GM23338 (cell line): ENCODE measurements at regions not wholly inside any gene's neighbourhood (a gene's known extent, or its start where the extent isn't known, plus 50 kb on each side); places are given as distances from the start of the nearest gene placed in this dataset.

Source experiments
- ATAC-seq: fragments of 200-7000 bp; cut with Tn5 transposase; 3 replicates; pipeline ENCODE4 v1.9.1; 2020
- DNase-seq: peaks from one replicate; pipeline ENCODE4 v3.0.0-alpha.2; 2015; ENCODE audit warnings: low spot score
- H2AFZ ChIP-seq: fragments of 200-600 bp; sonication (generic); 2 replicates; pipeline ENCODE4 v1.8.0; 2016; ENCODE audit warnings: antibody characterized with exemption, mild to moderate bottlenecking, moderate library complexity
- H3F3A ChIP-seq: fragments of 200-600 bp; sonication (generic); replicated peaks from 2 replicates; pipeline ENCODE4 v1.8.0; 2017; ENCODE audit warnings: antibody characterized with exemption, mixed run types, low read depth
- H3K27ac ChIP-seq: fragments of 200-600 bp; sonication (generic); 2 replicates; pipeline ENCODE4 v1.6.1; 2016; ENCODE audit warnings: low read depth
- H3K27me3 ChIP-seq: fragments of 200-600 bp; sonication (generic); 2 replicates; pipeline ENCODE4 v1.8.0; 2016; ENCODE audit warnings: mild to moderate bottlenecking, mixed run types, moderate library complexity; ENCODE audit not compliant: insufficient read depth
- H3K36me3 ChIP-seq: fragments of 200-600 bp; sonication (generic); 2 replicates; pipeline ENCODE4 v1.8.0; 2016; ENCODE audit warnings: mild to moderate bottlenecking; ENCODE audit not compliant: insufficient read depth
- H3K4me1 ChIP-seq: fragments of 200-600 bp; sonication (generic); 2 replicates; pipeline ENCODE4 v1.8.0; 2016; ENCODE audit warnings: mild to moderate bottlenecking, moderate library complexity; ENCODE audit not compliant: insufficient read depth
- H3K4me2 ChIP-seq: fragments of 200-600 bp; sonication (generic); 2 replicates; pipeline ENCODE4 v1.7.1; 2017; ENCODE audit warnings: mixed run types
- H3K4me3 ChIP-seq: fragments of 200-600 bp; sonication (generic); 2 replicates; pipeline ENCODE4 v1.6.1; 2016; ENCODE audit warnings: mixed run types
- H3K79me2 ChIP-seq: fragments of 200-600 bp; sonication (generic); replicated peaks from 2 replicates; pipeline ENCODE4 v1.8.0; 2017; ENCODE audit warnings: mild to moderate bottlenecking; ENCODE audit not compliant: insufficient read depth
- H3K9me2 ChIP-seq: fragments of 200-600 bp; sonication (generic); 2 replicates; pipeline ENCODE4 v1.8.0; 2017; ENCODE audit not compliant: insufficient read depth
- H4K20me1 ChIP-seq: fragments of 200-600 bp; sonication (generic); replicated peaks from 2 replicates; pipeline ENCODE4 v1.8.0; 2017; ENCODE audit warnings: mild to moderate bottlenecking; ENCODE audit not compliant: insufficient read depth
- H3K27ac Mint-ChIP-seq: 2 replicates; pipeline ENCODE4 v1.8.0; 2020; ENCODE audit warnings: inconsistent platforms, mild to moderate bottlenecking, moderate library complexity, mixed read lengths
- H3K27me3 Mint-ChIP-seq: 3 replicates; pipeline ENCODE4 v1.8.0; 2022; ENCODE audit warnings: low read depth, mild to moderate bottlenecking, moderate library complexity, mixed read lengths, inconsistent platforms; ENCODE audit not compliant: insufficient read depth, poor library complexity
- H3K36me3 Mint-ChIP-seq: 3 replicates; pipeline ENCODE4 v1.8.0; 2021; ENCODE audit warnings: low read depth, mild to moderate bottlenecking, inconsistent platforms, moderate library complexity, mixed read lengths
- H3K4me1 Mint-ChIP-seq: 3 replicates; pipeline ENCODE4 v1.8.0; 2020; ENCODE audit warnings: mild to moderate bottlenecking, inconsistent platforms, mixed read lengths
- H3K4me3 Mint-ChIP-seq: 3 replicates; pipeline ENCODE4 v1.8.0; 2021; ENCODE audit warnings: moderate library complexity, mild to moderate bottlenecking, inconsistent platforms, mixed read lengths
- H3K9me3 Mint-ChIP-seq: 3 replicates; pipeline ENCODE4 v1.8.0; 2020; ENCODE audit warnings: moderate library complexity, mild to moderate bottlenecking, inconsistent platforms, mixed read lengths
- CREB1 ChIP-seq: fragments of 250-450 bp; sonication (Bioruptor Pico); IDR thresholded peaks from 2 replicates; pipeline ENCODE4 v1.5.0; 2020; ENCODE audit warnings: low read depth, mild to moderate bottlenecking, moderate library complexity
- EZH2 ChIP-seq: fragments of 200-600 bp; sonication (generic); IDR thresholded peaks from one replicate; pipeline ENCODE4 v1.8.0; 2017; ENCODE audit warnings: antibody characterized with exemption, mild to moderate bottlenecking, low read depth; ENCODE audit not compliant: unreplicated experiment
- EZH2phosphoT487 ChIP-seq: fragments of 200-600 bp; sonication (generic); IDR thresholded peaks from one replicate; pipeline ENCODE4 v1.8.1; 2018; ENCODE audit warnings: antibody characterized with exemption; ENCODE audit not compliant: unreplicated experiment
- JUNB ChIP-seq: IDR thresholded peaks from one replicate; pipeline ENCODE4 v1.6.1; 2016; ENCODE audit warnings: antibody characterized with exemption; ENCODE audit not compliant: unreplicated experiment
- NANOG ChIP-seq: IDR thresholded peaks from 2 replicates; pipeline ENCODE4 v1.6.1; 2016; ENCODE audit warnings: antibody characterized with exemption, borderline replicate concordance
- POLR2AphosphoS5 ChIP-seq: IDR thresholded peaks from 2 replicates; pipeline ENCODE4 v1.6.1; 2016; ENCODE audit warnings: antibody characterized with exemption, low read depth
- STAT1 ChIP-seq: IDR thresholded peaks from one replicate; pipeline ENCODE4 v1.6.1; 2016; ENCODE audit warnings: antibody characterized with exemption; ENCODE audit not compliant: unreplicated experiment
- ZNF114 ChIP-seq: fragments of 250-450 bp; sonication (Bioruptor Pico); IDR thresholded peaks from 2 replicates; pipeline ENCODE4 v1.5.0; 2020; ENCODE audit warnings: mild to moderate bottlenecking, moderate library complexity
- ZNF331 ChIP-seq: fragments of 250-450 bp; sonication (Bioruptor Pico); IDR thresholded peaks from 2 replicates; pipeline ENCODE4 v1.5.0; 2020; ENCODE audit warnings: low read depth, mild to moderate bottlenecking, moderate library complexity
- TF ChIP-seq, protein P1 (sequence below): IDR thresholded peaks from 2 replicates; pipeline ENCODE4 v1.6.1; 2016; ENCODE audit warnings: antibody characterized with exemption
- TF ChIP-seq, protein P2 (sequence below): IDR thresholded peaks from one replicate; pipeline ENCODE4 v1.6.1; 2018; ENCODE audit warnings: antibody characterized with exemption; ENCODE audit not compliant: unreplicated experiment
- TF ChIP-seq, protein P3 (sequence below): fragments of 250-450 bp; sonication (Bioruptor Pico); IDR thresholded peaks from 2 replicates; pipeline ENCODE4 v1.5.0; 2020; ENCODE audit warnings: mild to moderate bottlenecking, moderate library complexity
- TF ChIP-seq, protein P4 (sequence below), 2 experiments: fragments of 200-600 bp in 1 of 2; sonication (generic) in 1 of 2; conservative IDR thresholded peaks; 2 replicates each; pipeline versions ENCODE4 v1.5.1 to v1.6.1; 2016 to 2017; ENCODE audit warnings: antibody characterized with exemption in 2 of 2, low read depth in 2 of 2, mild to moderate bottlenecking in 2 of 2, moderate library complexity in 1 of 2

DNA sequence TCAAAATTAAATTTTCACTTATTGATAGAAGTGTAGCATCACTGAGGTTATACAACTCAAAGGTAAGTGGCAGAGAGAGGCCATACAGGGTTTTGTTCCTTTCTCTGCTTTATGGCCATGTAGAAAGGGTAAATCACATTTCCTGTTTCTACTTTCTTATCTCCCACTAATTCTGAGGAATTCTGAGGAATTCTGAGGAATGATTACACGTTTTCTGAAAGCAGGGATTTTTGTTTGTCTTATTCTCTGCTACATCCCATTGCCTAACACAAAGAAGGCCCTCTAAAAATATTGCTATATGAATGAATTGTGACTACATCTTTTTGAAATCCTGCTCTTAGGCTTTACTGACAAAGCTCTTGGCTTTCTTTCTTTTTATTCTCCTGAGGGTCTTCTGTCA, 516.9 kb upstream of the ZNF608 start:
- Mint-ChIP-seq H3K27ac (0 out of 2 replicates have a peak overlapping the region, but pooled peaks have one; percentile 33), H3K36me3 (peaks cover 17% of the 10 kb centered on the region), H3K4me3 (no peak overlapping the region), H3K9me3 (peaks cover 9% of the 10 kb centered on the region; the same call in 2 of the 3 replicates), H3K4me1 (peaks cover 11% of the 10 kb centered on the region; the same call in 2 of the 3 replicates), H3K27me3 (no peaks in the 10 kb centered on the region)
- Histone ChIP-seq H3K4me1 (peaks cover 26% of the 10 kb centered on the region), H3K36me3 (no peaks in the 10 kb centered on the region), H3K4me3 (no peak overlapping the region), H4K20me1 (no peaks in the 10 kb centered on the region), H3K9me2 (peaks cover 3% of the 10 kb centered on the region; the same call in 1 of the 2 replicates), H3K27me3 (no peaks in the 10 kb centered on the region), H2AFZ (no peak overlapping the region), H3K79me2 (no peaks in the 10 kb centered on the region), H3F3A (no peaks in the 10 kb centered on the region), H3K27ac (no peak overlapping the region), H3K4me2 (no peak overlapping the region)
- DNase-seq (no peak), ATAC-seq (no peak)
- TF ChIP-seq CREB1 (CRISPR knock-in tag) (no peak), EZH2phosphoT487 (no peak), ZNF114 (no peak), NANOG (no peak), STAT1 (no peak), POLR2AphosphoS5 (no peak), JUNB (no peak), EZH2 (no peak), ZNF331 (CRISPR knock-in tag) (no peak)
- TF ChIP-seq, protein P1, sequence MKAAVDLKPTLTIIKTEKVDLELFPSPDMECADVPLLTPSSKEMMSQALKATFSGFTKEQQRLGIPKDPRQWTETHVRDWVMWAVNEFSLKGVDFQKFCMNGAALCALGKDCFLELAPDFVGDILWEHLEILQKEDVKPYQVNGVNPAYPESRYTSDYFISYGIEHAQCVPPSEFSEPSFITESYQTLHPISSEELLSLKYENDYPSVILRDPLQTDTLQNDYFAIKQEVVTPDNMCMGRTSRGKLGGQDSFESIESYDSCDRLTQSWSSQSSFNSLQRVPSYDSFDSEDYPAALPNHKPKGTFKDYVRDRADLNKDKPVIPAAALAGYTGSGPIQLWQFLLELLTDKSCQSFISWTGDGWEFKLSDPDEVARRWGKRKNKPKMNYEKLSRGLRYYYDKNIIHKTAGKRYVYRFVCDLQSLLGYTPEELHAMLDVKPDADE = no peak
- TF ChIP-seq, protein P2, sequence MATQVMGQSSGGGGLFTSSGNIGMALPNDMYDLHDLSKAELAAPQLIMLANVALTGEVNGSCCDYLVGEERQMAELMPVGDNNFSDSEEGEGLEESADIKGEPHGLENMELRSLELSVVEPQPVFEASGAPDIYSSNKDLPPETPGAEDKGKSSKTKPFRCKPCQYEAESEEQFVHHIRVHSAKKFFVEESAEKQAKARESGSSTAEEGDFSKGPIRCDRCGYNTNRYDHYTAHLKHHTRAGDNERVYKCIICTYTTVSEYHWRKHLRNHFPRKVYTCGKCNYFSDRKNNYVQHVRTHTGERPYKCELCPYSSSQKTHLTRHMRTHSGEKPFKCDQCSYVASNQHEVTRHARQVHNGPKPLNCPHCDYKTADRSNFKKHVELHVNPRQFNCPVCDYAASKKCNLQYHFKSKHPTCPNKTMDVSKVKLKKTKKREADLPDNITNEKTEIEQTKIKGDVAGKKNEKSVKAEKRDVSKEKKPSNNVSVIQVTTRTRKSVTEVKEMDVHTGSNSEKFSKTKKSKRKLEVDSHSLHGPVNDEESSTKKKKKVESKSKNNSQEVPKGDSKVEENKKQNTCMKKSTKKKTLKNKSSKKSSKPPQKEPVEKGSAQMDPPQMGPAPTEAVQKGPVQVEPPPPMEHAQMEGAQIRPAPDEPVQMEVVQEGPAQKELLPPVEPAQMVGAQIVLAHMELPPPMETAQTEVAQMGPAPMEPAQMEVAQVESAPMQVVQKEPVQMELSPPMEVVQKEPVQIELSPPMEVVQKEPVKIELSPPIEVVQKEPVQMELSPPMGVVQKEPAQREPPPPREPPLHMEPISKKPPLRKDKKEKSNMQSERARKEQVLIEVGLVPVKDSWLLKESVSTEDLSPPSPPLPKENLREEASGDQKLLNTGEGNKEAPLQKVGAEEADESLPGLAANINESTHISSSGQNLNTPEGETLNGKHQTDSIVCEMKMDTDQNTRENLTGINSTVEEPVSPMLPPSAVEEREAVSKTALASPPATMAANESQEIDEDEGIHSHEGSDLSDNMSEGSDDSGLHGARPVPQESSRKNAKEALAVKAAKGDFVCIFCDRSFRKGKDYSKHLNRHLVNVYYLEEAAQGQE = no peak
- TF ChIP-seq, protein P3, sequence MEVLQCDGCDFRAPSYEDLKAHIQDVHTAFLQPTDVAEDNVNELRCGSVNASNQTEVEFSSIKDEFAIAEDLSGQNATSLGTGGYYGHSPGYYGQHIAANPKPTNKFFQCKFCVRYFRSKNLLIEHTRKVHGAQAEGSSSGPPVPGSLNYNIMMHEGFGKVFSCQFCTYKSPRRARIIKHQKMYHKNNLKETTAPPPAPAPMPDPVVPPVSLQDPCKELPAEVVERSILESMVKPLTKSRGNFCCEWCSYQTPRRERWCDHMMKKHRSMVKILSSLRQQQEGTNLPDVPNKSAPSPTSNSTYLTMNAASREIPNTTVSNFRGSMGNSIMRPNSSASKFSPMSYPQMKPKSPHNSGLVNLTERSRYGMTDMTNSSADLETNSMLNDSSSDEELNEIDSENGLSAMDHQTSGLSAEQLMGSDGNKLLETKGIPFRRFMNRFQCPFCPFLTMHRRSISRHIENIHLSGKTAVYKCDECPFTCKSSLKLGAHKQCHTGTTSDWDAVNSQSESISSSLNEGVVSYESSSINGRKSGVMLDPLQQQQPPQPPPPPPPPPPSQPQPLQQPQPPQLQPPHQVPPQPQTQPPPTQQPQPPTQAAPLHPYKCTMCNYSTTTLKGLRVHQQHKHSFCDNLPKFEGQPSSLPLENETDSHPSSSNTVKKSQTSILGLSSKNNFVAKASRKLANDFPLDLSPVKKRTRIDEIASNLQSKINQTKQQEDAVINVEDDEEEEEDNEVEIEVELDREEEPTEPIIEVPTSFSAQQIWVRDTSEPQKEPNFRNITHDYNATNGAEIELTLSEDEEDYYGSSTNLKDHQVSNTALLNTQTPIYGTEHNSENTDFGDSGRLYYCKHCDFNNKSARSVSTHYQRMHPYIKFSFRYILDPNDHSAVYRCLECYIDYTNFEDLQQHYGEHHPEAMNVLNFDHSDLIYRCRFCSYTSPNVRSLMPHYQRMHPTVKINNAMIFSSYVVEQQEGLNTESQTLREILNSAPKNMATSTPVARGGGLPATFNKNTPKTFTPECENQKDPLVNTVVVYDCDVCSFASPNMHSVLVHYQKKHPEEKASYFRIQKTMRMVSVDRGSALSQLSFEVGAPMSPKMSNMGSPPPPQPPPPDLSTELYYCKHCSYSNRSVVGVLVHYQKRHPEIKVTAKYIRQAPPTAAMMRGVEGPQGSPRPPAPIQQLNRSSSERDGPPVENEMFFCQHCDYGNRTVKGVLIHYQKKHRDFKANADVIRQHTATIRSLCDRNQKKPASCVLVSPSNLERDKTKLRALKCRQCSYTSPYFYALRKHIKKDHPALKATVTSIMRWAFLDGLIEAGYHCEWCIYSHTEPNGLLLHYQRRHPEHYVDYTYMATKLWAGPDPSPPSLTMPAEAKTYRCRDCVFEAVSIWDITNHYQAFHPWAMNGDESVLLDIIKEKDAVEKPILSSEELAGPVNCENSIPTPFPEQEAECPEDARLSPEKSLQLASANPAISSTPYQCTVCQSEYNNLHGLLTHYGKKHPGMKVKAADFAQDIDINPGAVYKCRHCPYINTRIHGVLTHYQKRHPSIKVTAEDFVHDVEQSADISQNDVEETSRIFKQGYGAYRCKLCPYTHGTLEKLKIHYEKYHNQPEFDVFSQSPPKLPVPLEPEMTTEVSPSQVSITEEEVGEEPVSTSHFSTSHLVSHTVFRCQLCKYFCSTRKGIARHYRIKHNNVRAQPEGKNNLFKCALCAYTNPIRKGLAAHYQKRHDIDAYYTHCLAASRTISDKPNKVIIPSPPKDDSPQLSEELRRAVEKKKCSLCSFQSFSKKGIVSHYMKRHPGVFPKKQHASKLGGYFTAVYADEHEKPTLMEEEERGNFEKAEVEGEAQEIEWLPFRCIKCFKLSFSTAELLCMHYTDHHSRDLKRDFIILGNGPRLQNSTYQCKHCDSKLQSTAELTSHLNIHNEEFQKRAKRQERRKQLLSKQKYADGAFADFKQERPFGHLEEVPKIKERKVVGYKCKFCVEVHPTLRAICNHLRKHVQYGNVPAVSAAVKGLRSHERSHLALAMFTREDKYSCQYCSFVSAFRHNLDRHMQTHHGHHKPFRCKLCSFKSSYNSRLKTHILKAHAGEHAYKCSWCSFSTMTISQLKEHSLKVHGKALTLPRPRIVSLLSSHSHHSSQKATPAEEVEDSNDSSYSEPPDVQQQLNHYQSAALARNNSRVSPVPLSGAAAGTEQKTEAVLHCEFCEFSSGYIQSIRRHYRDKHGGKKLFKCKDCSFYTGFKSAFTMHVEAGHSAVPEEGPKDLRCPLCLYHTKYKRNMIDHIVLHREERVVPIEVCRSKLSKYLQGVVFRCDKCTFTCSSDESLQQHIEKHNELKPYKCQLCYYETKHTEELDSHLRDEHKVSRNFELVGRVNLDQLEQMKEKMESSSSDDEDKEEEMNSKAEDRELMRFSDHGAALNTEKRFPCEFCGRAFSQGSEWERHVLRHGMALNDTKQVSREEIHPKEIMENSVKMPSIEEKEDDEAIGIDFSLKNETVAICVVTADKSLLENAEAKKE (CRISPR knock-in tag) = no peak
- TF ChIP-seq, protein P4, sequence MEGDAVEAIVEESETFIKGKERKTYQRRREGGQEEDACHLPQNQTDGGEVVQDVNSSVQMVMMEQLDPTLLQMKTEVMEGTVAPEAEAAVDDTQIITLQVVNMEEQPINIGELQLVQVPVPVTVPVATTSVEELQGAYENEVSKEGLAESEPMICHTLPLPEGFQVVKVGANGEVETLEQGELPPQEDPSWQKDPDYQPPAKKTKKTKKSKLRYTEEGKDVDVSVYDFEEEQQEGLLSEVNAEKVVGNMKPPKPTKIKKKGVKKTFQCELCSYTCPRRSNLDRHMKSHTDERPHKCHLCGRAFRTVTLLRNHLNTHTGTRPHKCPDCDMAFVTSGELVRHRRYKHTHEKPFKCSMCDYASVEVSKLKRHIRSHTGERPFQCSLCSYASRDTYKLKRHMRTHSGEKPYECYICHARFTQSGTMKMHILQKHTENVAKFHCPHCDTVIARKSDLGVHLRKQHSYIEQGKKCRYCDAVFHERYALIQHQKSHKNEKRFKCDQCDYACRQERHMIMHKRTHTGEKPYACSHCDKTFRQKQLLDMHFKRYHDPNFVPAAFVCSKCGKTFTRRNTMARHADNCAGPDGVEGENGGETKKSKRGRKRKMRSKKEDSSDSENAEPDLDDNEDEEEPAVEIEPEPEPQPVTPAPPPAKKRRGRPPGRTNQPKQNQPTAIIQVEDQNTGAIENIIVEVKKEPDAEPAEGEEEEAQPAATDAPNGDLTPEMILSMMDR (conservative IDR thresholded peaks at IDR 0.05; ENCODE audit: low read depth in 2 of 2) = no peak
